Uterus (tissue), 2 donors: ENCODE measurements at regions not wholly inside any gene's neighbourhood (a gene's known extent, or its start where the extent isn't known, plus 50 kb on each side); places are given as distances from the start of the nearest gene placed in this dataset.

ENCODE experiments used
- POLR2A ChIP-seq, 2 donors: fragments of 450-650 bp; IDR thresholded peaks; one replicate each; pipeline ENCODE4 v1.6.1; 2016; ENCODE audit warnings: antibody characterized with exemption in 2 of 2, mild to moderate bottlenecking in 1 of 2, moderate library complexity in 1 of 2
- TF ChIP-seq, protein P1 (sequence below), 4 experiments: fragments of 200-600 bp in 2 of 4; fragments of 450-650 bp in 2 of 4; sonication (generic) in 2 of 4; IDR thresholded peaks; one replicate each; pipeline ENCODE4 v1.5.1; 2016 to 2019; ENCODE audit warnings: antibody characterized with exemption in 4 of 4, mild to moderate bottlenecking in 2 of 4, moderate library complexity in 1 of 4

DNA sequence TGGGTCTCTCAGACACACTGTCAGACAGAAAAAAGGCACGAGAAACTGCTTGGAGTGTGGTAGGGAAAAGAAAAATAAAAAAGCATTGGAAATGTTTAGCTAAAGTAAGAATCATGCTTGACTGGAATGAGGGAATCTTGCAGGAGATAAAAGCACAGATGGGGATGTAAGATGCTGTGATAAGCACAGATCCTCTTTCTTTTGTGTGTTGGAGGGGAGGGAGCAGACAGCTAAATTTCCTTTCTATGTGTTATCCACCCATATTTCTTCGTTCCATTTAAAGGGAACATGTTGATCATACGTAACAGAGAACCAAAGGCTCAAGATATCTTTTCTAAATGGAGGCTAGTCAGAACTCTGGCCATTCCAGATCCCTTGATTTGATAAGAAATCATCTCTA, 614.0 kb upstream of the LCORL start:
- TF ChIP-seq, protein P1, sequence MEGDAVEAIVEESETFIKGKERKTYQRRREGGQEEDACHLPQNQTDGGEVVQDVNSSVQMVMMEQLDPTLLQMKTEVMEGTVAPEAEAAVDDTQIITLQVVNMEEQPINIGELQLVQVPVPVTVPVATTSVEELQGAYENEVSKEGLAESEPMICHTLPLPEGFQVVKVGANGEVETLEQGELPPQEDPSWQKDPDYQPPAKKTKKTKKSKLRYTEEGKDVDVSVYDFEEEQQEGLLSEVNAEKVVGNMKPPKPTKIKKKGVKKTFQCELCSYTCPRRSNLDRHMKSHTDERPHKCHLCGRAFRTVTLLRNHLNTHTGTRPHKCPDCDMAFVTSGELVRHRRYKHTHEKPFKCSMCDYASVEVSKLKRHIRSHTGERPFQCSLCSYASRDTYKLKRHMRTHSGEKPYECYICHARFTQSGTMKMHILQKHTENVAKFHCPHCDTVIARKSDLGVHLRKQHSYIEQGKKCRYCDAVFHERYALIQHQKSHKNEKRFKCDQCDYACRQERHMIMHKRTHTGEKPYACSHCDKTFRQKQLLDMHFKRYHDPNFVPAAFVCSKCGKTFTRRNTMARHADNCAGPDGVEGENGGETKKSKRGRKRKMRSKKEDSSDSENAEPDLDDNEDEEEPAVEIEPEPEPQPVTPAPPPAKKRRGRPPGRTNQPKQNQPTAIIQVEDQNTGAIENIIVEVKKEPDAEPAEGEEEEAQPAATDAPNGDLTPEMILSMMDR (IDR thresholded peaks at IDR 0.05) = no peak
- no peak for TF ChIP-seq POLR2A (IDR thresholded peaks at IDR 0.05)
